ENCODE measurements at regions not wholly inside any gene's neighbourhood (a gene's known extent, or its start where the extent isn't known, plus 50 kb on each side); places are given as distances from the start of the nearest gene placed in this dataset.

GRCh38 chr11:116485425-116485824, 287.4 kb downstream of the BUD13 start:
- TF ChIP-seq CTCF (IDR thresholded peaks at IDR 0.05) (no peak), POLR2A (IDR thresholded peaks at IDR 0.05) (no peak)
